ENCODE measurements at regions not wholly inside any gene's neighbourhood (a gene's known extent, or its start where the extent isn't known, plus 50 kb on each side); places are given as distances from the start of the nearest gene placed in this dataset.

GRCh38 chr3:150147776-150148175 lies 177.1 kb upstream of the PFN2 start:
- Histone ChIP-seq H4K20me1 (ENCODE audit: control insufficient read depth, insufficient read depth, insufficient read length) (no peaks in the 10 kb centered on the region), H3K4me2 (ENCODE audit: insufficient read depth, insufficient read length, low read length) (no peak overlapping the region), H4K5ac (ENCODE audit: insufficient read length, low read depth, low read length) (no peak overlapping the region), H3K9ac (ENCODE audit: extremely low read depth, insufficient read length, low read length) (no peak overlapping the region), H3K27ac (ENCODE audit: insufficient read length, low read depth, low read length) (no peak overlapping the region), H3K4me1 (ENCODE audit: insufficient read depth, low read length) (no peaks in the 10 kb centered on the region; the same call in 1 of the 2 replicates), H2AFZ (ENCODE audit: low read length) (no peak overlapping the region), H3K79me1 (ENCODE audit: insufficient read depth, low read depth, low read length, poor library complexity, severe bottlenecking) (no peaks in the 10 kb centered on the region), H3K18ac (ENCODE audit: insufficient read length, low read depth, low read length) (no peak overlapping the region), H3K23ac (ENCODE audit: insufficient read length, low read depth, low read length) (no peak overlapping the region), H3K27me3 (ENCODE audit: insufficient read depth, low read length) (no peaks in the 10 kb centered on the region), H3K23me2 (ENCODE audit: insufficient read length, low read depth, low read length, poor library complexity, severe bottlenecking) (no peaks in the 10 kb centered on the region), H3K4ac (ENCODE audit: low read depth, low read length) (no peak overlapping the region), H3K9me3 (ENCODE audit: control insufficient read depth, low read depth, low read length) (no peaks in the 10 kb centered on the region), H2BK120ac (ENCODE audit: low read depth, low read length, poor library complexity, severe bottlenecking) (no peak overlapping the region), H3K14ac (ENCODE audit: insufficient read depth, low read length) (no peak overlapping the region), H2BK15ac (ENCODE audit: low read depth, low read length) (no peak overlapping the region), H4K8ac (replicated peaks; ENCODE audit: insufficient read length, low read depth, low read length) (no peak overlapping the region), H3T11ph (ENCODE audit: low read length) (no peak overlapping the region), H3K56ac (ENCODE audit: insufficient read length, low read depth, low read length) (no peak overlapping the region), H4K91ac (ENCODE audit: insufficient read length, low read depth, low read length) (no peak overlapping the region), H2BK20ac (ENCODE audit: low read depth, low read length, poor library complexity, severe bottlenecking) (no peak overlapping the region), H2BK12ac (ENCODE audit: insufficient read length, low read depth, low read length) (no peak overlapping the region), H3K79me2 (ENCODE audit: insufficient read depth, low read length) (no peaks in the 10 kb centered on the region), H2BK5ac (ENCODE audit: insufficient read length, low read length) (no peak overlapping the region), H2AK5ac (ENCODE audit: insufficient read length, low read length) (no peak overlapping the region)
- Mint-ChIP-seq H3K27ac (no peak overlapping the region), H3K36me3 (ENCODE audit: insufficient read depth in 1 of 3, low read depth in 3 of 3) (peaks cover 0 to 2% (median 0%) of the 10 kb centered on the region in 3 experiments; a peak in 2 of 7 replicates), H3K4me1 (peaks cover 4 to 19% of the 10 kb centered on the region in 2 experiments), H3K27me3 (ENCODE audit: low read depth) (no peaks in the 10 kb centered on the region), H3K4me3 (no peak overlapping the region), H3K9me3 (no peaks in the 10 kb centered on the region; a peak in 1 of 5 replicates)
- DNase-seq, result no peak
- TF ChIP-seq CTCF (conservative IDR thresholded peaks at IDR 0.05), result no peak
- no CpG with 5 or more reads among the region's 5 CpGs for WGBS (ENCODE audit: extremely low coverage, insufficient read length, low lambda C conversion rate)
